Mucosa of descending colon (tissue), 3 donors: ENCODE measurements at regions not wholly inside any gene's neighbourhood (a gene's known extent, or its start where the extent isn't known, plus 50 kb on each side); places are given as distances from the start of the nearest gene placed in this dataset.

Experiments used
- ATAC-seq: fragments of 200-7000 bp; cut with Tn5 transposase; one replicate; pipeline ENCODE4 v1.9.1; 2020; ENCODE audit warnings: mild to moderate bottlenecking, moderate library complexity
- DNase-seq, 3 donors: peaks; one replicate each; pipeline ENCODE4 v3.0.0-alpha.2; 2020
- H3K36me3 ChIP-seq: fragments of 200-600 bp; one replicate; pipeline ENCODE4 v1.8.0; 2021; ENCODE audit warnings: low read depth, mild to moderate bottlenecking
- H3K4me1 ChIP-seq: fragments of 200-600 bp; one replicate; pipeline ENCODE4 v1.8.0; 2021; ENCODE audit warnings: low read depth, mild to moderate bottlenecking
- H3K4me3 ChIP-seq: fragments of 200-600 bp; one replicate; pipeline ENCODE4 v1.8.0; 2021; ENCODE audit warnings: mild to moderate bottlenecking
- H3K9me3 ChIP-seq: fragments of 200-600 bp; one replicate; pipeline ENCODE4 v1.8.0; 2021; ENCODE audit warnings: mild to moderate bottlenecking
- CTCF ChIP-seq: fragments of 200-600 bp; IDR thresholded peaks from one replicate; pipeline ENCODE4 v1.8.0; 2022; ENCODE audit warnings: antibody characterized with exemption, mild to moderate bottlenecking
- intact Hi-C, 2 donors: fragments of 100-400 bp; cut with DNase I in 1 of 2; cut with micrococcal nuclease in 1 of 2; formaldehyde crosslinking; loops; one replicate each; pipeline versions ENCODE4 v1.11.0 to v1.11.1; 2022; cut with DNase I, micrococcal nuclease
- donor health status: DM: no; HTN: no; CAD: no; lungs with moderate emphysema.
- donor health status: DM: no; HTN: no; CAD: no.
- donor health status: DM: no; HTN: yes; CAD: no.

- Histone ChIP-seq H3K36me3 (no peaks in the 10 kb centered on the region), H3K4me1 (no peaks in the 10 kb centered on the region), H3K4me3 (no peak overlapping the region), H3K9me3 (peaks cover 2% of the 10 kb centered on the region)
- no peak for TF ChIP-seq CTCF
- DNase-seq (no peak), ATAC-seq (no peak)
- intact Hi-C loops, result no loop called here
These were observed 343.6 kb downstream of the LRRC70 start for GRCh38 chr5:62922191-62922590.

- no peak overlapping the region for H3K4me3 ChIP-seq
- H3K9me3 ChIP-seq, result peaks cover 2% of the 10 kb centered on the region
- TF ChIP-seq CTCF, result no peak
- no peaks in the 10 kb centered on the region for H3K36me3 ChIP-seq
- DNase-seq (no peak), ATAC-seq (no peak)
- intact Hi-C loops, result no loop called here
- H3K4me1 ChIP-seq, result no peaks in the 10 kb centered on the region
These were observed 342.2 kb downstream of the LRRC70 start for GRCh38 chr5:62920856-62921255.

GRCh38 chr5:62909326-62909725 lies 330.7 kb downstream of the LRRC70 start:
- intact Hi-C loops, result no loop called here
- DNase-seq, result no peak

GRCh38 chr5:62902126-62902525 lies 323.5 kb downstream of the LRRC70 start:
- Histone ChIP-seq H3K36me3 (no peaks in the 10 kb centered on the region), H3K9me3 (no peaks in the 10 kb centered on the region), H3K4me1 (no peaks in the 10 kb centered on the region), H3K4me3 (no peak overlapping the region)
- no peak for ATAC-seq
- intact Hi-C loops, result no loop called here
- DNase-seq, result no peak
- no peak for TF ChIP-seq CTCF

More at GRCh38 chr5:62909326-62909725, 330.7 kb downstream of the LRRC70 start:
- no peak for ATAC-seq
- Histone ChIP-seq H3K36me3 (no peaks in the 10 kb centered on the region), H3K4me3 (no peak overlapping the region), H3K4me1 (no peaks in the 10 kb centered on the region), H3K9me3 (peaks cover 12% of the 10 kb centered on the region)
- TF ChIP-seq CTCF, result no peak

- no peaks in the 10 kb centered on the region for H3K36me3 ChIP-seq
- ATAC-seq (no peak), DNase-seq (no peak)
- no peaks in the 10 kb centered on the region for H3K4me1 ChIP-seq
- intact Hi-C loops, result no loop called here
- TF ChIP-seq CTCF, result no peak
- no peak overlapping the region for H3K4me3 ChIP-seq
- H3K9me3 ChIP-seq, result no peaks in the 10 kb centered on the region
These were observed 322.4 kb downstream of the LRRC70 start for GRCh38 chr5:62900976-62901375.
